ENCODE measurements at regions not wholly inside any gene's neighbourhood (a gene's known extent, or its start where the extent isn't known, plus 50 kb on each side); places are given as distances from the start of the nearest gene placed in this dataset.

- no peak for DNase-seq (ENCODE audit: low read depth in 2 of 2)
Observed at GRCh38 chr10:2951235-2951835, 116.0 kb upstream of the PFKP start.

DNA sequence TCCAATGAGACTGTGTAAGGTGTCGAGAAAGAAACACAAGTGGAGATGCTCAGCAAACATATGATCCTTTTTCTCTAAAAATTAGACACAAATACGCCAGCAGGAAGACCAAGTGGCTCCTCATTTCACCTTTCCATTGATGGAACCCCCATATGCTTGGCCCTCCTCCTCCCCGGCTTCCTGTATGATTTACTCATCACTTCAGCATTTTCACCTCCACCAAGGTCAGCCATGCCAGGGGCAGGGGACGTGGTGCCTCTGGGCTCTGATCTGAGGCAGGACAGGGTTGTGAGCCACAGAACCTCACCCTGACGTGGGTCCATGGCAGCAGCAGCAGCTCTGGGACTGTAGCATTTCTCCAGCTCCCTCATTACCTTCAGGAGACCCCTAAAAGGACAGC is 116.8 kb upstream of the PFKP start:
- no peak for DNase-seq (ENCODE audit: low read depth in 2 of 2)

DNA sequence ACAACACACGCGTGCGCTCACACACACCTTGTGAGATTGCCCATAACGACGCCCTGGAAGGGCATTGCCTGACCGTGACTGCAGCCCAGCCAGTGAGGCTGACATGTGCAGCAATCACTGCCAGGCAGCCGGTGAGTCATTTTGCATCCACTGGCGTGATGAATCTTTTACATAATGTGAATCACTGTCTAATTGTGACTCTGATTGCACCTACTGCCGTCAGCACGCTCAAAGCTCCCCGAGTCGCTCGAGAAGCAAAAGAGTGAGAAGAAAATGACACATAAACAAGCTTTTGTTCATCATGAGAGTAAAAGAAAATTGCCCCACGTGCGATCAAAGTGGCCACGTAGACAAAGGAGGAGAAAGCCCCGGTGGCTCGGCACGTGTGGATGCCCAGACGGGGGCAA is 117.4 kb upstream of the PFKP start:
- no peak for DNase-seq (ENCODE audit: low read depth in 2 of 2)

- no peak for DNase-seq (ENCODE audit: low read depth in 2 of 2)
Observed at GRCh38 chr10:2949221-2949947, 118.0 kb upstream of the PFKP start.

GRCh38 chr10:2948127-2948854 is 119.1 kb upstream of the PFKP start:
- DNase-seq (ENCODE audit: low read depth in 2 of 2): no peak

DNA sequence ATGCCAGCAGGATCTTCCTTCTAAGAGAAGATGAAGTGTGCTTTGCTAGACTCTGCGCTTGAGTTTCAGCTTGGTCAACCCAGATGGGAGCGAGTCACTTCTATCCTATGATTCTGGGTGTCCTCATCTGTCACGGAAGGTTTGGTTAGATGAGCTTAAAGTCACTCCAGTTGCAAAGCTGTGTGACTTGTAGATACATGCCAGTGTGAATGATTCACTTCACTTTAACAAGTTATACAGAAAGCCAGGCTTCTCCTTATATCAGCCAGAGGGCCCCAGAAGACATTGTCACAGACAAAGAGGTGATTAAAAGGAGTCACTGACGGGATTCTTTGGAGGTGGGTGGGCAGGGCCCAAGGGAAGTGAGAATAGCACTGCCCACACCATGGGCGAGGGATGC is 122.6 kb upstream of the PFKP start:
- no peak for DNase-seq (ENCODE audit: low read depth in 2 of 2)

GRCh38 chr10:2943932-2944614 is 123.3 kb upstream of the PFKP start:
- no peak for DNase-seq (ENCODE audit: low read depth in 2 of 2)

DNA sequence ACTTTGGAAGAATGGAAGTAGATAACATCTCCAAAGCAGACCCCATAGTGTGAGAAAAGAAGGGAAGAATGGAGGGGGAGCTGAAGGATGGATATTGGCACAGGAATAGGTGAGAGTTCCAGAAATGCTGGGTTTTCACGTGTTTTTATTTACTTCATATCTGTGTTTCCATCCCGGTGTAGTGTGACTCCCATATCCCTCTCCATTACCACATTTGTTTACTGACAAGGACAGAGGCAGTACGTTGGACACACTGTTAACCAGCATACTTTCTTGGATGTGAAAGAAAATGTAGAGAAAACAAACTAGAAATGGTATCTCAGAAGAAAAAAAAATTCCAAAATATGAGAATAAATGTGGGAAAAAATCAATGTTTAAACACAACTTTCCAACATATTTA is 124.4 kb upstream of the PFKP start:
- no peak for DNase-seq (ENCODE audit: low read depth in 2 of 2)

DNA sequence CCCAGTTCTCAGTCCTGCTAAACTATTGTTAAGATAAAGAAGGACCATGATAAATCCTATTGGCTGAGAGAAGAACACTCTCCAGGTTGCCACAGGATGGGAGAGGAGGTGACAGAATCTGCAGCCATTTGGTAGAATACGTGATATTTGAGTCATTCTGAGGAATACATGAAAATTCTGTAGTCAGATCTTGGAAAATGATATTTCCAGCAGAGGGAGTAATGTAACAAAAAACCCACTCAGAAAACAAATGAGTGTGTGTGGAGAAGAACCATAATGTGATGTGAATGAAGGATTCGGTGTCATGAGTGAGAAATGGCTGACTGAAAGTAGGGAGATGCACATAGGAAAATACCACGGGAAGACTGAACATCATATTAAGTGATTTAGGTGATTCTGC is 128.5 kb upstream of the PFKP start:
- no peak for DNase-seq (ENCODE audit: low read depth in 2 of 2)

DNA sequence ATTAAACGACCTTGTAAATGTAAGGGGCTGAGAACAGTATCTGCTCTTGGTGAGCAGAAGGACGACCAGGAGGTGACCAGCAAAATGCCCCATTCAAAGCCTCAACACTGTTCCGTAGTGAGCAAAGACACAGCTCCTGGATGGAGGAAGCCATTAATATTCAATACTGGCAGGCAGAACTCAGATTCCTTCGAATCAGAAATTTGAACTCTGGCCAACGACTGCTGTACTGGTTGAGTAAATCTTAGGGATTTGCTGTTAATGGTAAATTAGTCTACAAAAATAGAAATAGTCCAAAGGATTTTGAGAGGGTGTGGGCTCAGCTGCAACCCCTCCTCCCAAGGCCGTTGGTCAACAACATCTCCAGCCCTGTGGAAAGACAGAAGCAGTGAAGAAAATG is 130.5 kb upstream of the PFKP start:
- peak; percentile 4 to 15 for DNase-seq (ENCODE audit: low read depth in 2 of 2)

- DNase-seq (ENCODE audit: low read depth in 2 of 2): no peak
Observed at GRCh38 chr10:2935647-2936386, 131.5 kb upstream of the PFKP start.

GRCh38 chr10:2933924-2934323 is 133.4 kb upstream of the PFKP start:
- DNase-seq (ENCODE audit: low read depth in 2 of 2): no peak

DNA sequence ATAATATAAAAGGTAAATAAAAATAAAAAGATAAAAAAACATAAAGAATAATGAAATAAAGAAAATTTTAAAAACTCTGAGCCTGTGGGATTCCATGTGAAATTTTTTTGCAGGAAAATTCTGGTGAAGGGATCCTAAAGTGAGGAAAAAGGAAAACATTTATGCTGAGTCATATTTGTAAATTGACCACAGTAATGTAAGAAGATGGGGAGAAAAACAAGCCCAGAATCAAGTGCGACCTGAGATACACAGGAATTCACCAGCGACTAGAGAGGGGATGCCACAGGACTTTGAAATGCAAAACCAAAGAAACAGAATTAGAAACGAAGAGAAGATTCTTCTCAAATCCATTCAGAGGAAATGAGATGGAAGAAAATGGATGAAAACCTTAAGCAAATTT is 133.8 kb upstream of the PFKP start:
- DNase-seq (ENCODE audit: low read depth in 2 of 2): no peak

DNA sequence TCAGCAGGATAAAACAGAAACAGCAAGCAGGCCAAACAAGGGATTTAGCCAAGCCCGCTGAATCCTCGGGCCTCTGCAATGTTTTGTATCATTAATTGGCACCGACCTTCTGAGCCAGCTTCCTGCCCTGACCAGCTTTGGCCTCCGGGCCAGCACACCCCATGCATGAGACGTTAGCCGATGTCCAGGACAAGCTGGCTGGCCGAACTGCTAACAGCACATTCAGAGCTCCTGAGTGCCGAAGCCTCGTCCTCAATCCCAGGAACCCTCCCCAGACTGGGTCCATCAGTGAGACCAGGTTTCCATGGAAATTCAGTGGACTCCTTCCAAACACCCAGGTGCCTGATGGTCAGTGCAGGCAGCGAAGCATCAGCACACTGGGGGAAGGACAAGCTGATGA is 134.3 kb upstream of the PFKP start:
- no peak for DNase-seq (ENCODE audit: low read depth in 2 of 2)

DNA sequence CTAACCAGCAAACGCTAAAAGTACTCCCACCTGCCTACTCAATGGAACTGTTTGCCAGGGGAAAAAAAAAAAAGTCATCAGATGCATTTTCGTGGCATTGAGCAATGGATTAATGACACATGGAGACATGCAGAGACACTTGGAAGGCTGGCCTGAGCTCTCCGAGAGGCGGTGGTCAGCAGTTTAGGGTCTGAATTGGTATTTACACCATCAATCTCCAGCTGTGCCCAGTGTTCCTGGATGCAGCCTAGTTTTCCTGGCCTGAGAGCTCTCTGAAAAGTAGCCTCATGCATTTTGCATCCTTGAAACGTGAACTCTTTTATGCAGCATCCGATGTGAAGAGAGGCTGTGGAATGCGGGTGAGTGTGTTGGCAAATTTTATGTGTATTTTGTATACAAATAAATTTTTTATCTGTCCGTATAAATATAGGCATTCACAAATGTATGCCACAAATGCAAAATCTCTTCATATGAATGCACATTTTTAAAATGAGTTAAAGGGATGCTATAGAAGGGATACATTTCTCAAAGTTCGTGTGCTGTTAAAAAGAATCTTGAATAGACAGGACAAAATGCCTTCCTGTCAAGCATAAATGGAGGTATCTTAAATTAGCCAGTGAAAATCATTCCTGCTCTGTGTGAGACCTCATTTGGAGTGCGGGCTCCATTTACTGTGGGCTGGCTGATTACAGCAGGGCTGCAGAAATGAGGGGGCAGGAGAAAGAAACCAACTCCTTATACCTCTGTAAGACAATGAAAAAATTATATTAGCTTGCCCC is 137.7 kb upstream of the PFKP start:
- DNase-seq (ENCODE audit: low read depth in 2 of 2): no peak

DNA sequence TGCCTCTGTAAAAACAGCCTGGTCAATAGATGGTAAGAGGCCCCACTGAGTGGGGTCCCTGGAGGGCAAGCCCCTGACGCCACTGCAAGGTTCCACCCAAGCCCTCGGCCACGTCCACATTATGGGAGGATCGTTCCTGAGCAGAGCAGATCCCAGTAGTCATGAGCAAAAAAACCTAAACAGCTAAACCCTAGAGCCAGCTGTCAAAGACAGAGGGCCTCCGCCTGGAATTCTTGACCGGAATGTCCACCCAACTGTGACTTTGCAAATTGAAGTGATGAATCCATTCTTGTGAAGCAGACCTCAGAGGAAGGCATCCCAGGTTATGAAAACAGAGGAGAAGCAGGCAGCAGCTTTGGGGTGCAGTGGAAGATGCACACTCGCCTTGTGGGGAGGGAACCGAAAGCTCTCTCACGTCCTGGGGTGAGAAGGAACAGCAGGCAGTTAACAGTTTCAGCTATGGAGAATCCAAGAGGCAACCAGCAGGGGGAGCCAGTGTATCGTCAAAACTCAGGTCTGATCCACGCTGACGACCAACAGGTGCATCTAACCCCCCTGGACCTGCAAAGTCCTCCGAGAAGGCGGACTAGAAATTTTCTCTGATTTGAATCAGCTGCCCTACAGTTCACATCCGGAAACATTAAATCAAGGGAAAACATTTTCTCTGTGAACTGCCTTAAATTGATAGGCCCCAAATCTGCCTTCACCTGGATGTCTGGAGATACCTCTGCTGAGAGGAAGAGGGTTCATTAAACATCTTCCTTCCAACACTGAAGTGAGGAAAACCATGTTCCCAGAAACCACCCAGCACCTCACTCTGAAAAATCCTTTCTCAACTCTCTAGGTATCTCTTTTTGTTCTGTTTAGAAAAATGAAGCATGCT is 139.1 kb upstream of the PFKP start:
- peak; percentile 11 to 21 for DNase-seq (ENCODE audit: low read depth in 2 of 2)

DNA sequence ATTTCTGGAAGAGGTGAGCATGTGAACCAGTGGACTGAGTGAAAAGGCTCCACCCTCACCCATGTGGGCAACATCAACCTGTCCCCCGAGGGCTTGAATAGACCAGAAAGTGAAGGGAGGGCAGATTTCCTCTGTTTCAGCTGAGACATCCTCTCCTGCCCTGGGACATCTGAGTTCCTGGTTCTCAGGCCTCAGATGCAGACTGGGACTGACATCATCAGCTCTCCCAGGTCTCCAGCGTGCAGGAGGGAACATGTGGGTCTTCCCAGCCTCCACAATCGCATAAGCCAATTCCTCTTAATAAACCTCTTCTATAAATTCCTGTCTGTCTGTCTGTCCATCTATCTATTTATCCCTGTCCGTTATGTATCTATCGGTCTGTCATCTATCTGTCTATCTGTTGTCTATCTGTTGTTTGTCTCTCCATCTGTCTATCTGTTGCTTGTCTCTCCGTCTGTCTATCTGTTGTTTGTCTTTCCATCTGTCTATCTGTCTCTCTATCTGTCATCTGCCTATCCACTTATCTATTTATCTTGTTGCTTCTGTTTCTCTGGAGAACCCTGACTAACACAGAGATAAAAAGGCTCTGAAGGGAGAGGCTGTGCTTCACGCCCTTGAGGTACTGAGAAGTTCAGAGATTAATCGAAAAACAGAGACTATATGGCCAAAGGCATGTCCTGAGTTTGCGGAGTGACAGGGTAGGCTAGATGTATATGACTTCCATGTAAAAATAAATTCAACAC is 140.3 kb upstream of the PFKP start:
- DNase-seq (ENCODE audit: low read depth in 2 of 2): no peak

DNA sequence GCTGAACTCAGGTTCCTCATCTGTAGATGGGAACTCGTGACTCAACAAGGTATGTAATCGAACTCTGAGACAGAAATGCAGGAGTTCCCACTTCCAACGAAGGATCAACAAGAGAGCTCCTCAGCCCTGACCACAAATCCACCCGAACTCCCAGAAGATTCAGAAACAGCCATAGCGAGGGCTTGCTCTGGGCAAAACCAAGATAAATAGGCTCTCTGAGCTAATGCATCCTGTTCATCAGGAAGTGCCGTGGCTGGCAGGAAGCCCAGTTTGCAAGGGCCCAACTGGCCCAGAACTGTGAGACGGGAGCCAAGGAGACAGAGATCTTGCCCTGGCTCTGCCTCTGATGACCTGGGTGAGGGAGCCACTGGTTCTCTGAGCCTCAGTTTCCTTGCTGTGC is 141.7 kb upstream of the PFKP start:
- peak; percentile 7 for DNase-seq (ENCODE audit: low read depth in 2 of 2)

- DNase-seq (ENCODE audit: low read depth in 2 of 2): no peak
Observed at GRCh38 chr10:2924431-2924830, 142.9 kb upstream of the PFKP start.
